SK-N-SH treated with all-trans-retinoic acid at 6 μM for 48 hours (cell line): ENCODE measurements at regions not wholly inside any gene's neighbourhood (a gene's known extent, or its start where the extent isn't known, plus 50 kb on each side); places are given as distances from the start of the nearest gene placed in this dataset.

Source experiments
- ATAC-seq: fragments of 200-7000 bp; cut with Tn5 transposase; 3 replicates; pipeline ENCODE4 v1.9.1; 2020; ENCODE audit warnings: mild to moderate bottlenecking, moderate library complexity
- ARNTL ChIP-seq: fragments of 450-650 bp; formaldehyde crosslinking; IDR thresholded peaks from 2 replicates; pipeline ENCODE4 v1.5.0; 2020; ENCODE audit warnings: low read depth, mild to moderate bottlenecking, moderate library complexity, borderline replicate concordance
- BACH2 ChIP-seq: fragments of 250-450 bp; sonication (Bioruptor Pico); IDR thresholded peaks from 2 replicates; pipeline ENCODE4 v1.9.0; 2021; ENCODE audit warnings: mild to moderate bottlenecking, borderline replicate concordance
- CREB5 ChIP-seq: fragments of 250-450 bp; sonication (Bioruptor Pico); IDR thresholded peaks from 2 replicates; pipeline ENCODE4 v1.5.1; 2020; ENCODE audit warnings: low read depth, mild to moderate bottlenecking, moderate library complexity
- CSDC2 ChIP-seq: fragments of 250-450 bp; sonication (Bioruptor Pico); IDR thresholded peaks from 2 replicates; pipeline ENCODE4 v1.5.0; 2020; ENCODE audit warnings: mild to moderate bottlenecking, moderate library complexity
- CSRNP3 ChIP-seq: fragments of 250-450 bp; sonication (Bioruptor Pico); IDR thresholded peaks from 2 replicates; pipeline ENCODE4 v1.5.1; 2021; ENCODE audit warnings: mild to moderate bottlenecking, moderate library complexity
- ESRRG ChIP-seq: fragments of 250-450 bp; sonication (Bioruptor Pico); IDR thresholded peaks from 2 replicates; pipeline ENCODE4 v1.6.1; 2021; ENCODE audit warnings: mild to moderate bottlenecking
- GLIS3 ChIP-seq: fragments of 250-450 bp; sonication (Bioruptor Pico); IDR thresholded peaks from 2 replicates; pipeline ENCODE4 v1.5.0; 2020; ENCODE audit warnings: mild to moderate bottlenecking, moderate library complexity
- ISL1 ChIP-seq: fragments of 250-450 bp; sonication (Bioruptor Pico); IDR thresholded peaks from 2 replicates; pipeline ENCODE4 v2.1.2; 2022; ENCODE audit warnings: mild to moderate bottlenecking, moderate library complexity
- OSR1 ChIP-seq: fragments of 250-450 bp; sonication (Bioruptor Pico); IDR thresholded peaks from 2 replicates; pipeline ENCODE4 v1.8.0; 2022; ENCODE audit warnings: moderate library complexity, mild to moderate bottlenecking, inconsistent platforms
- PPARA ChIP-seq: fragments of 250-450 bp; sonication (Bioruptor Pico); IDR thresholded peaks from 2 replicates; pipeline ENCODE4 v1.5.0; 2020; ENCODE audit warnings: mild to moderate bottlenecking, borderline replicate concordance
- RARB ChIP-seq: fragments of 250-450 bp; sonication (Bioruptor Pico); IDR thresholded peaks from 2 replicates; pipeline ENCODE4 v1.8.0; 2021; ENCODE audit warnings: mild to moderate bottlenecking, moderate library complexity
- SNAI2 ChIP-seq: fragments of 250-450 bp; sonication (Bioruptor Pico); IDR thresholded peaks from 2 replicates; pipeline ENCODE4 v1.5.0; 2020; ENCODE audit warnings: mild to moderate bottlenecking, moderate library complexity
- TCF4 ChIP-seq: fragments of 250-450 bp; sonication (Bioruptor Pico); IDR thresholded peaks from 2 replicates; pipeline ENCODE4 v1.8.0; 2021; ENCODE audit warnings: mild to moderate bottlenecking, moderate library complexity, borderline replicate concordance
- TOX ChIP-seq: fragments of 250-450 bp; sonication (Bioruptor Pico); IDR thresholded peaks from 2 replicates; pipeline ENCODE4 v1.8.0; 2021; ENCODE audit warnings: mild to moderate bottlenecking, moderate library complexity, borderline replicate concordance
- TSHZ2 ChIP-seq: fragments of 250-450 bp; sonication (Bioruptor Pico); IDR thresholded peaks from 2 replicates; pipeline ENCODE4 v1.5.0; 2020; ENCODE audit warnings: mild to moderate bottlenecking, moderate library complexity
- ZC3H10 ChIP-seq: fragments of 250-450 bp; sonication (Bioruptor Pico); IDR thresholded peaks from 2 replicates; pipeline ENCODE4 v1.5.1; 2021; ENCODE audit warnings: mild to moderate bottlenecking, moderate library complexity
- ZFP3 ChIP-seq: fragments of 250-450 bp; sonication (Bioruptor Pico); IDR thresholded peaks from 2 replicates; pipeline ENCODE4 v1.5.0; 2020; ENCODE audit warnings: mild to moderate bottlenecking, moderate library complexity
- ZNF565 ChIP-seq: fragments of 450-650 bp; formaldehyde crosslinking; conservative IDR thresholded peaks from 2 replicates; pipeline ENCODE4 v1.5.0; 2020; ENCODE audit warnings: low read depth, mild to moderate bottlenecking, moderate library complexity
- ZNF70 ChIP-seq: fragments of 450-650 bp; formaldehyde crosslinking; IDR thresholded peaks from 2 replicates; pipeline ENCODE4 v1.5.0; 2020; ENCODE audit warnings: mild to moderate bottlenecking, moderate library complexity
- ZNF8 ChIP-seq: fragments of 450-650 bp; formaldehyde crosslinking; IDR thresholded peaks from 2 replicates; pipeline ENCODE4 v1.5.0; 2020; ENCODE audit warnings: mild to moderate bottlenecking, moderate library complexity
- TF ChIP-seq, protein P1 (sequence below): fragments of 250-450 bp; sonication (Bioruptor Pico); IDR thresholded peaks from 2 replicates; pipeline ENCODE4 v1.8.0; 2021; ENCODE audit warnings: low read depth, mild to moderate bottlenecking, moderate library complexity, borderline replicate concordance
- TF ChIP-seq, protein P2 (sequence below): fragments of 250-450 bp; sonication (Bioruptor Pico); IDR thresholded peaks from 2 replicates; pipeline ENCODE4 v1.8.0; 2020; ENCODE audit warnings: mild to moderate bottlenecking, moderate library complexity, borderline replicate concordance

GRCh38 chr11:69913591-69914285 is 94.5 kb upstream of the FGF3 start:
- TF ChIP-seq ZNF8 (no peak), TCF4 (no peak)
- no peak for ATAC-seq

GRCh38 chr11:69914286-69915150 is 95.3 kb upstream of the FGF3 start:
- ATAC-seq = no peak
- TF ChIP-seq TSHZ2 (CRISPR knock-in tag) = no peak
- no peak for TF ChIP-seq ZNF8
- TF ChIP-seq BACH2 (CRISPR knock-in tag) = no peak
- no peak for TF ChIP-seq CSRNP3 (CRISPR knock-in tag)
- no peak for TF ChIP-seq PPARA (CRISPR knock-in tag)
- TF ChIP-seq OSR1 = no peak
- no peak for TF ChIP-seq ESRRG (CRISPR knock-in tag)
- TF ChIP-seq, protein P1, sequence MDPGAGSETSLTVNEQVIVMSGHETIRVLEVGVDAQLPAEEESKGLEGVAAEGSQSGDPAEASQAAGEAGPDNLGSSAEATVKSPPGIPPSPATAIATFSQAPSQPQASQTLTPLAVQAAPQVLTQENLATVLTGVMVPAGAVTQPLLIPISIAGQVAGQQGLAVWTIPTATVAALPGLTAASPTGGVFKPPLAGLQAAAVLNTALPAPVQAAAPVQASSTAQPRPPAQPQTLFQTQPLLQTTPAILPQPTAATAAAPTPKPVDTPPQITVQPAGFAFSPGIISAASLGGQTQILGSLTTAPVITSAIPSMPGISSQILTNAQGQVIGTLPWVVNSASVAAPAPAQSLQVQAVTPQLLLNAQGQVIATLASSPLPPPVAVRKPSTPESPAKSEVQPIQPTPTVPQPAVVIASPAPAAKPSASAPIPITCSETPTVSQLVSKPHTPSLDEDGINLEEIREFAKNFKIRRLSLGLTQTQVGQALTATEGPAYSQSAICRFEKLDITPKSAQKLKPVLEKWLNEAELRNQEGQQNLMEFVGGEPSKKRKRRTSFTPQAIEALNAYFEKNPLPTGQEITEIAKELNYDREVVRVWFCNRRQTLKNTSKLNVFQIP (CRISPR knock-in tag) = no peak
- no peak for TF ChIP-seq ISL1 (CRISPR knock-in tag)
- no peak for TF ChIP-seq CSDC2 (CRISPR knock-in tag)
- TF ChIP-seq ZNF70 = no peak
- TF ChIP-seq ARNTL (CRISPR knock-in tag) = no peak
- TF ChIP-seq RARB (CRISPR knock-in tag) = no peak
- no peak for TF ChIP-seq TCF4
- no peak for TF ChIP-seq SNAI2 (CRISPR knock-in tag)
- TF ChIP-seq ZFP3 (CRISPR knock-in tag) = no peak
- no peak for TF ChIP-seq CREB5 (CRISPR knock-in tag)
- TF ChIP-seq GLIS3 = no peak
- no peak for TF ChIP-seq ZNF565 (CRISPR knock-in tag)
- no peak for TF ChIP-seq ZC3H10 (CRISPR knock-in tag)
- TF ChIP-seq, all 23 proteins: peak for 0

DNA sequence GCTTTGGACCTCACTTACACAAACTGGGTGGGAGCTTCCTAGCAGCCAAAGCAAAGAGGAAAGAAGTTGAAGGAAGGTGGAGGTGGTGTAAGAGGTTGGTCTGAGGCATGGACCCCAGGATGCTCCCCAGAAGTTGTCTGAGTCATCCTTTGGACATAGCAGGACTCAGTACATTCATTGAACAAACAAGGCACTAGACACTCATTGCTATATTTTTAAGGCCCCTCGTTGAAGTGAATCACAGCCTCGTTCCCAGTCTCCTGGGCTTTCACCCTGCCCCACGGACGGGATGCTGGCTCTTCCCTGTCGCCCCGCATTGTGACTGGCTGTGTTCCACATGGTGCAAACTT is 95.9 kb upstream of the FGF3 start:
- no peak for TF ChIP-seq ZFP3 (CRISPR knock-in tag)
- TF ChIP-seq RARB (CRISPR knock-in tag) = no peak
- TF ChIP-seq ZNF70 = no peak
- TF ChIP-seq ZC3H10 (CRISPR knock-in tag) = no peak
- TF ChIP-seq CREB5 (CRISPR knock-in tag) = no peak
- TF ChIP-seq ISL1 (CRISPR knock-in tag) = no peak
- TF ChIP-seq TOX (CRISPR knock-in tag) = no peak
- TF ChIP-seq BACH2 (CRISPR knock-in tag) = no peak
- TF ChIP-seq, protein P2, sequence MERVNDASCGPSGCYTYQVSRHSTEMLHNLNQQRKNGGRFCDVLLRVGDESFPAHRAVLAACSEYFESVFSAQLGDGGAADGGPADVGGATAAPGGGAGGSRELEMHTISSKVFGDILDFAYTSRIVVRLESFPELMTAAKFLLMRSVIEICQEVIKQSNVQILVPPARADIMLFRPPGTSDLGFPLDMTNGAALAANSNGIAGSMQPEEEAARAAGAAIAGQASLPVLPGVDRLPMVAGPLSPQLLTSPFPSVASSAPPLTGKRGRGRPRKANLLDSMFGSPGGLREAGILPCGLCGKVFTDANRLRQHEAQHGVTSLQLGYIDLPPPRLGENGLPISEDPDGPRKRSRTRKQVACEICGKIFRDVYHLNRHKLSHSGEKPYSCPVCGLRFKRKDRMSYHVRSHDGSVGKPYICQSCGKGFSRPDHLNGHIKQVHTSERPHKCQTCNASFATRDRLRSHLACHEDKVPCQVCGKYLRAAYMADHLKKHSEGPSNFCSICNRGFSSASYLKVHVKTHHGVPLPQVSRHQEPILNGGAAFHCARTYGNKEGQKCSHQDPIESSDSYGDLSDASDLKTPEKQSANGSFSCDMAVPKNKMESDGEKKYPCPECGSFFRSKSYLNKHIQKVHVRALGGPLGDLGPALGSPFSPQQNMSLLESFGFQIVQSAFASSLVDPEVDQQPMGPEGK = no peak
- TF ChIP-seq, protein P1 (CRISPR knock-in tag) = no peak
- no peak for ATAC-seq
